ENCODE measurements at regions not wholly inside any gene's neighbourhood (a gene's known extent, or its start where the extent isn't known, plus 50 kb on each side); places are given as distances from the start of the nearest gene placed in this dataset.

- Histone ChIP-seq H3K27ac (ENCODE audit: low read depth) (no peak overlapping the region), H3K4me2 (no peak overlapping the region), H3K4me3 (no peak overlapping the region), H3F3A (replicated peaks; ENCODE audit: low read depth) (no peaks in the 10 kb centered on the region), H4K20me1 (replicated peaks; ENCODE audit: insufficient read depth) (no peaks in the 10 kb centered on the region), H3K4me1 (ENCODE audit: insufficient read depth) (no peaks in the 10 kb centered on the region; the same call in 1 of the 2 replicates), H2AFZ (no peak overlapping the region), H3K27me3 (ENCODE audit: insufficient read depth) (no peaks in the 10 kb centered on the region), H3K79me2 (replicated peaks; ENCODE audit: insufficient read depth) (no peaks in the 10 kb centered on the region), H3K9me2 (ENCODE audit: insufficient read depth) (no peaks in the 10 kb centered on the region), H3K36me3 (ENCODE audit: insufficient read depth) (no peaks in the 10 kb centered on the region; the same call in 1 of the 2 replicates)
- TF ChIP-seq CTCF (conservative IDR thresholded peaks at IDR 0.05; ENCODE audit: low read depth in 2 of 2) (no peak), ZNF114 (CRISPR knock-in tag; IDR thresholded peaks at IDR 0.05) (no peak), JUNB (IDR thresholded peaks at IDR 0.05; ENCODE audit: unreplicated experiment) (no peak), EZH2phosphoT487 (IDR thresholded peaks at IDR 0.05; ENCODE audit: unreplicated experiment) (no peak), ZNF331 (CRISPR knock-in tag; IDR thresholded peaks at IDR 0.05; ENCODE audit: low read depth) (no peak), POLR2AphosphoS5 (IDR thresholded peaks at IDR 0.05; ENCODE audit: low read depth) (no peak), CREB1 (CRISPR knock-in tag; IDR thresholded peaks at IDR 0.05; ENCODE audit: low read depth) (no peak), STAT1 (IDR thresholded peaks at IDR 0.05; ENCODE audit: unreplicated experiment) (no peak), REST (IDR thresholded peaks at IDR 0.05; ENCODE audit: unreplicated experiment) (no peak), ZNF462 (CRISPR knock-in tag; IDR thresholded peaks at IDR 0.05) (no peak), NANOG (IDR thresholded peaks at IDR 0.05; ENCODE audit: borderline replicate concordance) (no peak), ETS1 (IDR thresholded peaks at IDR 0.05) (no peak), EZH2 (IDR thresholded peaks at IDR 0.05; ENCODE audit: low read depth, unreplicated experiment) (no peak)
- H3K4me1 Mint-ChIP-seq, result peaks cover 27% of the 10 kb centered on the region
- H3K36me3 Mint-ChIP-seq (ENCODE audit: low read depth), result peaks cover 36% of the 10 kb centered on the region
- H3K4me3 Mint-ChIP-seq, result no peak overlapping the region
- ATAC-seq (no peak; the same call in 2 of the 3 replicates), DNase-seq (ENCODE audit: low spot score) (no peak)
- H3K9me3 Mint-ChIP-seq, result no peaks in the 10 kb centered on the region
- H3K27ac Mint-ChIP-seq, result peak overlapping the region; percentile 70; the same call in 1 of the 2 replicates
- no peaks in the 10 kb centered on the region for H3K27me3 Mint-ChIP-seq (ENCODE audit: insufficient read depth, low read depth, poor library complexity)
Observed at GRCh38 chr11:92845805-92846204, 123.6 kb upstream of the MTNR1B start.

Measured in GM23338 (cell line).